ENCODE measurements at regions not wholly inside any gene's neighbourhood (a gene's known extent, or its start where the extent isn't known, plus 50 kb on each side); places are given as distances from the start of the nearest gene placed in this dataset.

- TF ChIP-seq CTCF (IDR thresholded peaks at IDR 0.05) (no peak), POLR2A (IDR thresholded peaks at IDR 0.05) (no peak)
These were observed 439.6 kb downstream of the PLOD2 start for GRCh38 chr3:145721273-145721805.

Data from body of pancreas (tissue), 4 donors.